NCI-H2196 treated with DMSO at 0.1 percent for 48 hours (cell line): ENCODE measurements at regions not wholly inside any gene's neighbourhood (a gene's known extent, or its start where the extent isn't known, plus 50 kb on each side); places are given as distances from the start of the nearest gene placed in this dataset.

Experiments used
- DNase-seq: peaks from one replicate; lab custom pipeline; 2025; ENCODE audit not compliant: unreplicated experiment; lab: John Stamatoyannopoulos, UW

DNA sequence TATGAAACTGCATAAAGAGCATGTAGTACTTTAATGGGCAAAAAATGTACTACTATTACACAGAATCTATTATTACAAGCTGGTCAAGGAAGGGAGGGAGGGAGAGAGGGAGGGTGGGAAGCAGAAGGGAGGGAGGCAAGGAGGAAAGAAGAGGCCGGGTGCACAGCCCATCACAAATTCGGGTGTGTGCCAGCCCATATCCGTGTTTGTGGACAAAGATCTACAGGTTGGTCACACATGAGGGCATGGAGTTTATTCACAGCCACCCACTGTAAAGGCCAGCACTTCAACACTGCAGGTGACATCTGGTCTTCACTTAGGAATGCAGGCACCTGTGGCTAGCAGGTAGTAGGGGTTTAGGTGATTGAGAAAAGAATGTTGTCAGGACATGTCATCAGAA, 352.5 kb upstream of the NBEA start:
- no peak for DNase-seq

DNA sequence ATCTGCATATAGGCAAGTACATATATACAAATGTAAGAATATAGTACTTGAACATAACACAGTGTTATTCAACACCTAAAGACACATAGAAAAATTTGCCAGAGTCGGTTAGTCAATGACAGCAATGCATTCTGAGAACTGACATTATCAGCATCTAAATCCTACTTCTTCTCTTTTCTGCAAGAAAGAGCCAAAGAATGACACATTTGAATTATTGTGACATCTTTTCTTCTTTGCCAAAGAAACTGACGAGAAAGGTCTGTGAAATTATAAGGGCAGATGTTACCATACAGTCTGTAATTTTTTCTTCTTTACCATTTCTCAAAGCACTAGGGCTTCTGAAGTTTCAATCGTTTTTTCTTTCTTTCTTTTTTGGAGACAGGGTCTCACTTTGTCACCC, 350.9 kb upstream of the NBEA start:
- no peak for DNase-seq

DNA sequence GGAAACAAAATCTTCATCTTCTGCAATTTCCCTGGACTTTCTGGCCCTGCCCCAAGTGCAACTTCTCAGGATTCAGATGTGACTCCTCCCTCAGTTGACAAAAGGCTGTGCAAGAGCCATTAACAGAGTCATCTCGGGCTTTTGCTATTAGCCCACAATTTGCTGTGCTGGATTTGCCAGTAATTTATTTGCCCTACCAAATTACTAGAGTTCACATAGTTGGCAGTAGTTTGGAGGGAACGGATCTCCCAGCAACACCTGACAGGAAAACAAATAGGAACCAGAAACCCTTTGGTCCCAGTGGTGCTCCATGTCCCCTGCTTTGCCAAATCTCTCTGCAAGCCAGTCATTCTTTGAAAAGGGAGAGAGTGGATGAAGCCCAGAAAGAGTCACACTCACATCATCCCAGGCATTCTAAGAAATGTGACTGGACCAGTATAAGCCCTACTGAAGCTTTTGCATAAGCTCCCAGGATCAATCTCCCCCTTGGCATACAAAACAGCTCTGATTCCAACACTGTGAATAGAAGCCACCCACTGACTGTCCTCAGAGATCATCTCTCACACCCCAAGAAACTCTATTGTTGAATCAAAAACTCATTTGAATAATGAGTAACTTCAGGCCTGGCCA, 350.1 kb upstream of the NBEA start:
- DNase-seq = no peak

DNA sequence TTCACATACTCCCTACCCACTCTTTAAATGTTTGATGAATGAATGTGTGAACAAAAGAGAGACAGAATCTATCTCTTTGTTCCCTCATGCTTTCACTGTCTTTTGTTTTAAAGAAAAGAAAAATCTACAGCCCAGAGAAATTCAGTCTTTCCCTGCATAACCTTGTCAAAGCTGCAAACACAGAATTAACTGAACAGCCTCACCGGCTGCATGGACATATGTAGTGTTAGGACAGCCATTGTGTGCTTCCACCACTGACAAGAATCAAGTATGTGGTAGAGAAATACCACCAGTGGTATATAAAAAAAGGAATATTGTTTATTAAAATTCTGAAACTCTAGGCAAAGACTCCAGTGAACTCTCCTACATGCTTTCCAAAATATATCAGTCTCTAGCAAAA, 348.4 kb upstream of the NBEA start:
- no peak for DNase-seq

DNA sequence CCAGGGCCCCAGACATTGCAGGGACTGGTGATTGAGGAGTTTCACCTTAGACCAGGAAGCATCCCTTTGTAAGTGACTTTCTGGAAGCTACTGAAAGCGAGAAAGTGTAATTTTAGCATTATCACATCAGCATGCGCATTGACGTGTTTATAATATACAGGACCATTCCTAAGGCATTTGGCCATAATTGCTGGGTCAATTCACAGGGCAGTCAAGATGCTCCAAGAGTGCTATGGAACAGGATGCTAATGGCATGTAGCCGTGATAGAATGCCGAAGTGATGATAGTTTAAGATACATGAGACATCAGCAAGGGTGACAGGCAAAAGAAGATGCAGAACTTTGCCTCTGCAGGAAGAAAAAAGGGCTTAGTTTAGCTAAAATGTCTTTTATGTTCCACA, 347.6 kb upstream of the NBEA start:
- no peak for DNase-seq

DNA sequence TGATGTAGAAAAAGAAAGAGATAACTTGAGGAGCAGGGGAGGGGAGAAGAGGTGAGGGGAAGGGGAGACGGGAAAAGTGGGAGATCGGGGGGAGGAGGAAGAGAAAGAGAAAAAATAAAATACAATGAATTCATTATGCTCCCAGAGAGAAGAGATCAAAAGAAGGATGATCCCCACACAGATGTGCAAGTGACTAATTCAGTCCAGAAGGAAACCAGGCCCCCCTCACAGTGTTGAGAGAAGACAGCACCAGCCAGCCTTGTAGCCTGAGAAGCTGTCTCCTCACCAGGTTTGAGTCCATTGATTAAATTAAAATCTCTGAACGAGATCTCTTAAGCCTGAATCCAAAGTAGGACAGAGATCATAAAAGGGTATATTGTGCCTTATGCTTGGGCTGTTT, 333.7 kb upstream of the NBEA start:
- no peak for DNase-seq

DNA sequence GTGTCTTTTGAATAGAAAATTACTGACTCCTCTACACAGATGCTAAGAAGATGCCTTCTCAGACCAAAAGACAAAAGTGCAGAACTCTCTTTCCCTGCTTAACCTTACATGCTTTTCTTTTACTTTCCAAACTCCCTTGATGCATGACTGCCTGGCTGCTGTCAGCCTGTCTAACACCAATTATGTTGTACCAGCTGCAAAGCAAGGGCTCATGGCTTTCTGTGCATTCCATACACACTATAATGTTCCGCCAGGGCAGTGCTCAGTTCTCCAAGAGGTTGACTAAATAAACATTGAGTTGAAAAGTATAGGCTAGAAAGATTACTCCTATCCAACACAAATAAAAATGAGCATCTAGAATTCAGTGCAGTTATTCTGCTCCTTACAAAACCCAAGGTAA, 330.4 kb upstream of the NBEA start:
- DNase-seq = no peak

DNA sequence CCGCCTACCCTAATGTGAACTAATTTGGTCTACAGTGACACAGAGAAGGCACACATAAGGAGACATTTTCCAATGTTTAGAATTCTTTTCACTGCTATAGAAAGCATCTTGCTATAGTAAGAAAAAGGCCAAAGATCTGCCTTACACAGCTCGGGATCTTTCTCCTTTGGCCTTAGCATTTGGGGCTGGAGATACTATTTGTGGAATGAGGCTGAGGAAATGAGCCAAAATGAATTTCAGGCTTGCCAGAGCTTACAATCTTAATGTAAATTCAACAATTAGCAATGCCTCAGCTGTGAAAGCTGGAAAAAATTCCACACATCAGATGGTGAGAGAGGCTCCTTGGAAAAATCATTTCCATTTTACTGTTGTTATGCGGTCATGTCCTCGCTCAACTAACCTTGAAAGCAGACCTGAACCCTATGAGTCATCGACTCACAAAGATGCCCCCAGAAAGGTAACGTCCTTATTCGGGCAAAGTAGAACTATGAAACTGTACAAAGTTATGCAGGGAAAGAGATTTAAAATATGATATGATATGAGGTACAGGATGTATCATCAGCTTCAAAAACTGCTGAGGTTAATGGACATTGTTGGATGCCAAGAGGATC, 324.5 kb upstream of the NBEA start:
- no peak for DNase-seq

DNA sequence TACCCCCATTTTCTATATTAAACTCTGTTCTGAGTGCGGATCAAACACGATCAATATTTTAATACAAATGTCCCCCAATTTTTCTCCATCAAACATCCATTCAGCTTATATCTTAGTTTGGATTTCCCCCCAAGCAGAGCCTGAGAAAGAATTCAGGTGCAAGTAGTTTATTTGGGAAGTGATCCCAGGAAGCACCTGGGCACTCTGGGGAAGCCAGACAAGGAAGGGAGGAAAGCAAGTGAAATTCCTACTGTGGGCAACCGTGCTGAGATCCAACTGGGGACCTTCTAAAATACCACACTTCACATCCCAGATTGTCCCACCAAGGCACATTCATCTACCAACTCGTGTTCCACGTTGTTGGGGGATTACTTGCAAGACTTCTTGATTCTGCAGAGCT, 323.4 kb upstream of the NBEA start:
- DNase-seq = no peak

DNA sequence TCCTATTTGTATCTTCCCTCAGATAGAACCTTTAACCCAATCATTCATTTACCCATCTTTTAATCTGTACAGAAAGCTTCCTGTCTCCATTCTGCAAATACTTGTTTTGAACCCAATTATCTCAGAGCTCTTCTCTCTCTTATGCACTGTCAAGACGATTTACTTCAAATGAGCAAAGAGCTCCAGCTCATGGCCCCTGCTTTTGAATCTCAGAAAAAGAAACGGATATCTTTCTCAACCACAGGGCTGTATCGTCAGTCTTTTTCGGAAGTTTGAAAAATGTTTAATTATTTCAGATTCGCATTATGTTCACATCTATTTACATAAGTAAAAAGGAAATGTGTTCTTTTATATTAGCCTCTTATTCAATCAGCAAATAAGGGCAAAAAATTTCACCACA, 322.7 kb upstream of the NBEA start:
- no peak for DNase-seq

DNA sequence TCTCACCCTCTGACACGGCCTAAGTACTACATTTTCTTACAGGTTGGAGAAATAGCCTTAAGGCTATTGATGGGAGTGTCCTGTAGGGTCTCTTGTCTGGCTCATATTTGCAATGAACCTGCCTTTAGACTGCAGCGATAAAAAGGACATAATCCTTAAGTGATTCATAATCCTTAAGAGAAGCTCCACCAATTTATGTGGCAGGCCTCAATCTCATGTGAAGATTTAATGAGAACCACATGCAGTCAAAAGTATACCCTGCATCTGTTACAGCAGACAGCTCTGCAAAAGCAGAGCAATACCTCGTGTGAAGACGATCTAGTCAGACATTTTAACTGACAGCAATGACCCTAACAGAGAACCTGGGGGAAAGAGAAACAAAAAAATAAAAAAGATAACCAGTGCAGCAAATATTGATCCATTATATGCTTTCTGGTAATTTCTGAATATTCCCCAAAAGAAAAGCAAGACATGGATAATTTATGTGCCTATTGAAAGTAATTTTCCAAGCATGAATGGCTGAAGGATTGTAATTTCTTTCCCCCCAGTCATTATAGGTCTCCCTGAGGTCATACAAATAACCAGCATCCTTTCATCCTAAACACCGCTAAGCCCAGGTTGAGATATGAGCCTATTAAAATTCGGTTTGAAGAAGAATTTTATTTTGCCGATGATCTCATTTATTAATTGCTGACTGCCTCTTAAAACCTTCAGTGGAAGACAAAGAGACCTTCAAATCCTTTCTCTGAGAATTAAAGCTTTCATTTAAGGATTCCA, 321.8 kb upstream of the NBEA start:
- no peak for DNase-seq

DNA sequence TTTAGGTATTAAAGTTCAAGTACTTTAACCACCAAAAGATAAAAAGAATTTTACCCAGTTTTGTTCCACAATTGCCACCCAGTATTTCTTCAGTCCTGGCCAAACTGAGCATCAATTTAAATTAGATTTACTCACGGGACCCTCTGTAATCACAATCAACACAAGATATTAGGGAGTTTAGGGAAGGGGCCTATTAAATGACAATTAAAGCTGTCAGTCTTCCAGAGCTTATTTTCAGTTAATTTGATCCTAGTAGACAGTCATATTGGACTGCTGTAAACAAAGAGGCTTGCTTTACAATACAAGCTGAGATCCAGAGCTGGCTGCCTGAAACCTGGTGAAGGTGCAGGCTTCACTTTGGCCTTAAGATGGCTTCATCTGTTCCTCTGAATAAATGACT, 321.2 kb upstream of the NBEA start:
- no peak for DNase-seq

DNA sequence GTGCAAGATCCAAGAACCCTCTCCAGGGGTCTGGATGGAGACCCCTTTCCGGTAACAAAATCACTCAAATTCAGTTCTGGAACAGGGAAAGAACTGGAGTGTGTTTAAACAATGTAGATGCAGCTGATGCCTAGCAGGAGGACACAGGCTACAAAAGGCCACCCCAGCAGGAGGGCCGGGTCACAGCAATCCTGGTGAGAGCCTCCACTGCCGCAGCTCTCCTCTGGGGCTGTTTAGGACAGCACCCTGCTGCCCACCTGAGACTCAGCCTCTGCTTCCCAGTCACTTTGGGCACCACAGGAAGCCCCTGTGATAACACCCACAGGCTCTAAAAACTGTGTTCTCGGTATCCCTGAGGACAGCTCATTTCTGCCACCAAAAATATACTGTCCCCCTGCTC, 318.7 kb upstream of the NBEA start:
- no peak for DNase-seq

DNA sequence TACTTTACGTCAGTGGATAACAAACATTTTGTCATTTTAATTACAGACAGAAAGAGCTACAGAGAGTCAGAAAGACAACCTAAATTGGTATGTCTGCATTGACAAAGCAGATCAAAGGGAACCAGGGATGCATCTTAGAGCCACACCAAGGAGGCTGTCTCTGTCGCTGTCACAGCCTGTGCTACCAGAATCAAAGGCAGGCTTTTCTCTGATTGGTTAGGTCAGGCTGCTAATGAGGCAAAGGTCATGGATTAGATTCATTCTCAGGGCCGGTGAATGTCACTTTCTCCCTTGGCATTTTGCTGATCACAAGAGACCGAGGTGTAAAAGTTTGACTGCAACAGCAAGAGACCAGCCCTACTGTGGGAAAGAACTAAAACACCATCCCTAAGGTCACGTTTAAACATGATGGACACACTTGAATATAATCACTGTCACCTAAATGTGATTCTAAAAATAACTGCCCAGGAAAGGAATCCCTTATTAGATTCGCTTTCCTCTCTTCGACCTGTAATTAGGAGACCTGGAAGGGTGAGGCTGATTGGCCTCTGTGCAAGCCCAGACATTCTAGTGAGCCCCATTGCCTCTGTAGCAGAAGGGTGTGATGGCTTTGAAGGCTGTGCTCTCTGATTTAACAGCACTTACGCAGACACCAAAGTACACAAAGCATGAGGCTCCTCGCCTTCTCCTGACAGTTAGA, 314.4 kb upstream of the NBEA start:
- no peak for DNase-seq

DNA sequence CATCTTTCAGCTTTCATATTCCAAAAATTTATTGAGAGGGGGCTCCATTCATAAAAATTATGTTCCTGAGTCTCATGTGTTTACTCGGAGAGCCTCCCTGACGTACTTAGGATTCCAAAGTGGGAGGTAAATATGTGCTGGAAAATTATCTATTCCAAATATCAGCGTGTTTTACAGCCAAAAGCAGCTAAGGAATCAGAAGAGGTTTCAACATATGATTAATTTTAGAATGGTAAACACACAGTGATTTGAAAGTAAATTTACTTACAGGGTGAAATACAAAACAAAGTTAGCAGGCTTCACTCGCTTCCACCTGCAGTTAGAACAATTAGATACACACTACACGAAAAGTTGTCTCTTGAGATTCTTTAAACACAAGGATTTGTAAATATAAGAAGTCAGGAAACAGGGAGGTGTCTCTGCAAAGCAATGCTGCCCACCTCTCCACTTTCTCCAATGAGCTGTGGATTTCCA, 313.8 kb upstream of the NBEA start:
- no peak for DNase-seq

DNA sequence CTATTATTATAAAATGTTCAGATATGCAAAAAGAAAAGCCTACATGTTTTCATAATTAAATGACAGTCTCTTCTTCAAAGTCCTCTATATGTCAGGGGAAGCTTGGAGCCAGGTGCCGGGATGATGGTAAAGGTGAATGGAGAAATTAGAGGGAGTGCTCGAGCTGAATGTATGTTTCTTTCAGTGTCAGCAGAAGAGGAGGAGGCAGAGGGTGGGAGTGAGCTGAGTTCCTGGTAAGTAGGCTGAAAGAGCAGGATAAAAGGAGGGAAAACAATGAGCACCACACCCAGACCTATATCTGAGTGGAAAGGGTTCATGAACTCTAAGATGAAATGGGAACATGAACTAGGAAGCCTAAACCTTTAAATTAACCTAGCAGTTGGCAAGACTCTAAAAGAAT, 307.6 kb upstream of the NBEA start:
- no peak for DNase-seq

DNA sequence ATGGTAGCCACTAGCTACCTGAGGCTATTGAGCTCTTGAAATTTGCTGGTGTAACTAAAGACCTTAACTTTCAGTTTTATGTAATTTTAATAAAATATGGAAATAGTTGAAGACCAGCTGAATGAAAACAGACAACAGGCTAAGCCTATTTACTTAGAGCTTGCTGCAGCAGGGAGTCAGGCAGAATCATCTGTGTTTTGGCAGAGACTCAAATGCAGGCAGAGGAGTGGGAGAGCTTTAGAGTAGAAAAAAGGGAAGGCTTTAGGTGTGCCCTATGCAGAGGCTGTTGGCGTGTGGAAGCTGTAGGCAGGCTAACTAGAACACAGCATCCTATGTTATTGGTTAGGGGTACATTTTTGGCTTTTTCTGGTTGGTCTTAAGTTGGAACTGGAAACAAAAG, 304.9 kb upstream of the NBEA start:
- no peak for DNase-seq

DNA sequence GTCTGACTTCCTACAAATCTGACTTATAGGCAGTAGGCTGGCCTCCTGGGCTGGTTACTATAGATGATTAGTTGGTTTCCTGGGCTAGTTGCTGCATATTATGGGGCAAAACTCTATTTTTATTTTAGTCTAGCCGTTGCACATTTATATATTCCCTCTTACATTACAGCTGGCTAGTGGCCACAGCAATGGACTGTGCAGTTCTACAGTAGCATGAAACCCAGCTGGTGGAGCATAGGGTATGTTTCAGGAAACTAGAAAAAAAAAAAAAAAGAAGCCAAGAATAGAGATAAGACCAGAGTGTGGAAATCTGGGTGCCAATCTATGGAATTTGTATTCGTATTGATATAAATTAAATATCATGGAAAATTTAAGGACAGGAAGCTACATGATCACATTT, 304.4 kb upstream of the NBEA start:
- no peak for DNase-seq

DNA sequence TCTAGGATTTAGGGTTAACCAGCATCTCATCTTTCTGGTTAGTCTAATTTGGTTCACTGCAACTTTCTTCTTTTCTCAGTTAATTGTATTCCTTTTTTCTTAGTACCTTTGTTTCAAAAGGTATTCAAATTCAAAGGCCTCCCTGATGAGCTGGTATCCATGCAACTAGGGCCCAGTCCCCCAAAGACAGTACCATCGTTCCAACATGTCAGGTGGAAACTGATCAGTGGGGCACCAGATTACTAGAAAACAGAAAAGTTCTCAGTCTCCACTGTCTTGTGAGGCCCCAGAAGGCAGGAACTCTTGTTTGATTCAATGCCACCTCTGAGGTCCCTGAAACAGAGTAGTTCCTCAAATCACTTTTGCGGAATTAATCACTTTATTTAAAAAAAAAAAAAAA, 303.2 kb upstream of the NBEA start:
- DNase-seq = no peak

DNA sequence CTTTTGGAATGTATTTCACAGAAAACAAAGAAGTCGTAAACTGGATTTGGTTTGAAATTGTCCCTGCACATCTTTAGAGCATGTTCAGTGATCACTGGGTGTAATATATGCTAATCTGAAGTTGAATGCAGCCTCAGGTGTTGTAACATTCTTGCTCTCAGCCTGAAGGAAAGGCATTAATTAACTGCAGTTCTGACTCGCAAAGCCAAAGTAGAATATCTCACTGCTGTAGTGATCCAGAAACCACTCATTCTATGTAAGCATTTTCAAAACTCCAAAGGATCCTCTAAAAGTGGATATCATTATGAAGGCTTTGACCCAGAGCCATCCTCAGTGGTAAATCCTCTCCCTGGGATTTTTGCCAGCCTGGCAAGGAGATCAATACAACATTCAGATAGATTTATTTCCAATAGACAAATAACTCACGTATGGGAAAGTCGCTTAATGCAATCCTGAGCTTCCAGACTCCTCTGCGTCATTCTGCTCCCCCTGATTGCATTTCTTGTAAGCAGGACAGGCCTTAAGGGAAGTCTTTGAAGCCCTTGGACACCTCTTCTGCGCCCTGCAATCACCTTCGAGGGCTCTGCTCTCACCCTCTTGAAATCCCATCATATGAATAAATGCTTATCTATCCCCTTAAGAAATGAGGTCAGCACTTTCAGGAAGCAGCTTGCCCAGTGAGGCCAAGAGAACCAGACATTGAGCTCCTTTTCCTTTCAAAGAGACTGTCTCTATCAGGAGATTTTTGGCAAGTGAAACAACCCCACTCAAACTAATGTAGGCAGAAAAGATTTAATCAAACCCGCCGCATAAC, 301.7 kb upstream of the NBEA start:
- DNase-seq = no peak

DNA sequence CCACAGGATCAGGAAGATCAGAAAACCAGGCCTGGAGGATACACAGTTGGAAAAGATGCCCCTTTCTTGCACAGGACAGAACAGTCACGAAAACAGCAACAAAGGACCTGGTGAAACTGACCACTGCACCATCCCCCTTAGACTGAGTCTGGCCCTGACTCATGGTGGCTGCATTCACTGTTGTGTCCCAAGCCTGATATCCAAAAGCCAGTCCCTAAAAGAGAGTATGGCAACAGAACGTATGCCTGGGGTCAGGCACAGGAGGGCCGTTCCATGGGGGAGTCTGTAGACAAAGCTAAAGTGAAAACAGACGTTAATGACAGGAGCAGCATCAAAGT, 301.1 kb upstream of the NBEA start:
- no peak for DNase-seq
